Stimulated activated CD4-positive, alpha-beta T cell treated with anti-CD3 and anti-CD28 coated beads, Interleukin-4, amount 100 ng/mL, for 1 hour (primary cell): ENCODE measurements at regions not wholly inside any gene's neighbourhood (a gene's known extent, or its start where the extent isn't known, plus 50 kb on each side); places are given as distances from the start of the nearest gene placed in this dataset.
"Not testable (repeated sequence)": the region's sequence is repeated elsewhere in the genome, so short reads cannot be mapped to it uniquely, and the experiment has no call there.

Experiments
- DNase-seq: peaks from one replicate; pipeline ENCODE4 v3.0.0-alpha.2; 2020

- DNase-seq: no peak
These were observed 106.3 kb upstream of the SPATA12 start for GRCh38 chr3:56954125-56954524.

GRCh38 chr3:56952846-56953245 is 107.6 kb upstream of the SPATA12 start:
- no peak for DNase-seq

GRCh38 chr3:56952061-56952460 is 108.4 kb upstream of the SPATA12 start:
- no peak for DNase-seq

GRCh38 chr3:56951366-56951765 is 109.1 kb upstream of the SPATA12 start:
- no peak for DNase-seq

GRCh38 chr3:56945378-56945777 is 115.1 kb upstream of the SPATA12 start:
- not testable (repeated sequence) for DNase-seq

GRCh38 chr3:56942523-56942922 is 117.9 kb upstream of the SPATA12 start:
- DNase-seq: no peak

- no peak for DNase-seq
These were observed 119.5 kb upstream of the SPATA12 start for GRCh38 chr3:56940976-56941375.

GRCh38 chr3:56940321-56940720 is 120.1 kb upstream of the SPATA12 start:
- no peak for DNase-seq

GRCh38 chr3:56939834-56940233 is 120.6 kb upstream of the SPATA12 start:
- no peak for DNase-seq

GRCh38 chr3:56938530-56938929 is 121.9 kb upstream of the SPATA12 start:
- no peak for DNase-seq

GRCh38 chr3:56937580-56937979 is 122.9 kb upstream of the SPATA12 start:
- no peak for DNase-seq

GRCh38 chr3:56935811-56936210 is 124.7 kb upstream of the SPATA12 start:
- DNase-seq: no peak

GRCh38 chr3:56934481-56934880 is 126.0 kb upstream of the SPATA12 start:
- not testable (repeated sequence) for DNase-seq

- DNase-seq: no peak
These were observed 126.7 kb upstream of the SPATA12 start for GRCh38 chr3:56933803-56934202.

- no peak for DNase-seq
These were observed 127.6 kb upstream of the SPATA12 start for GRCh38 chr3:56932866-56933265.

GRCh38 chr3:56931836-56932235 is 128.6 kb upstream of the SPATA12 start:
- no peak for DNase-seq

- no peak for DNase-seq
These were observed 129.0 kb upstream of the ARHGEF3 start for GRCh38 chr3:56930706-56931105.

GRCh38 chr3:56929809-56930615 is 128.3 kb upstream of the ARHGEF3 start:
- DNase-seq: no peak

- no peak for DNase-seq
These were observed 126.8 kb upstream of the ARHGEF3 start for GRCh38 chr3:56928379-56929068.

- DNase-seq: no peak
These were observed 126.1 kb upstream of the ARHGEF3 start for GRCh38 chr3:56927855-56928254.

- no peak for DNase-seq
These were observed 125.2 kb upstream of the ARHGEF3 start for GRCh38 chr3:56926947-56927282.

GRCh38 chr3:56926243-56926946 is 124.6 kb upstream of the ARHGEF3 start:
- no peak for DNase-seq

- DNase-seq: not testable (repeated sequence)
These were observed 123.0 kb upstream of the ARHGEF3 start for GRCh38 chr3:56924700-56925099.
